H54 (cell line): ENCODE measurements at regions not wholly inside any gene's neighbourhood (a gene's known extent, or its start where the extent isn't known, plus 50 kb on each side); places are given as distances from the start of the nearest gene placed in this dataset.
"Not testable (repeated sequence)": the region's sequence is repeated elsewhere in the genome, so short reads cannot be mapped to it uniquely, and the experiment has no call there.

Experiments
- DNase-seq: peaks from one replicate; pipeline ENCODE4 v3.0.0; 2011; ENCODE audit warnings: low spot score, mixed read lengths; ENCODE audit not compliant: insufficient read length
- FAIRE-seq: peaks from 3 replicates; lab custom pipeline; 2011; peaks lifted over from hg19 to GRCh38; lab: Jason Lieb, UNC
- POLR2A ChIP-seq: IDR thresholded peaks from 2 replicates; pipeline ENCODE4 v1.6.1; 2011; ENCODE audit warnings: low read depth, mild to moderate bottlenecking, low read length

DNA sequence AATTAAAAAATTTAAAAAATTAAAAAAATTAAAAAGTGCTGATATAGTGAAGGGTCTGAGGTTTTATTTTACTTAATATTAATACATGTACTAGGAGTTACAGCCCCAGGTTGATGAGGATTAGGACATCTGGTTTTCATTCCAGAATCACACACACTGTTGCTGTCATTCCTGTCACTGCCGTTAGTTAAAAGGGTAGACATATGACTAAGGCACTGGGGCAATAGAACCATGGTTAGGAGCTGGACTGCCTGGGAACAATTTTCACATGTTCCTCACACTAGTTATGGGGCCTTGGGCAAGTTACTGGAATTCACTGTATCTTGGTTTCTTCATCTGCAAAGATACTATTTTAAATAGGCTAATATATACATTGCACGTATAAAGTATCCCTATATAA is 191.8 kb upstream of the DPYD start:
- TF ChIP-seq POLR2A = no peak
- no peak for FAIRE-seq
- DNase-seq = no peak

DNA sequence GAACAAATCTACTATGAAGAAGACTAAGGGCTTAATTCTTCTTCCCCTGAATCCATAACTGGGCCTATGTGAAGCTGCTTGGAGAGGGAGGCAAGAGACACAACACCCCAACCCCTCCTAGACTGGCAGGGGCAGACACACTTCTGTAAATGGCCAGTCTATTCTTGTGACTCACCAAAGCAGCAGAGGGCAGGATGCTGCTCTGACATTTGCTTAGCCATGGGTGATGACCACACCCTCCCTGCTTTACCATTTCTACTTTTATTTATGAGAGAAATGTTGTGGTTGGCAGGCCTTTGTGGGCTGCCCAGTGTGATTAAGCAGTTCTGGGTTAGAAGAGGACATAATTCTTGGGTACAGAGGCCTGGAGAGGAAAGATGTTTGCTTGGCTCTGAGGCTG is 189.8 kb upstream of the DPYD start:
- TF ChIP-seq POLR2A = no peak
- FAIRE-seq (peak; percentile 100), DNase-seq (peak; percentile 40)

DNA sequence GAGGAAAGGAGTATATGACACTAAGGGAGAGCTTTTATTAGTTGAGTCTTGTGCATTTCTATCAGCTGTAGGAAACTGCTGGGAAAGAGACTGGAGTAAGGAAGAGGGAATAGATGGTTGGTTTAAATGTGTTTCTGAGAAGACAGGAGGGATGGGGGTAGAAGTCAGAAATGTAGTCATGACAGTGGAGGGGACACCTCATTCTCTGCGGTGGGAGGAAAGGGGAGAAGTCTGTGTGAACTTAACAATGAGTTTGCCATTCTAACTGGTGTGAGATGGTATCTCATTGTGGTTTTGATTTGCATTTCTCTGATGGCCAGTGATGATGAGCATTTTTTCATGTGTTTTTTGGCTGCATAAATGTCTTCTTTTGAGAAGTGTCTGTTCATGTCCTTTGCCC is 187.5 kb upstream of the DPYD start:
- FAIRE-seq, DNase-seq: not testable (repeated sequence)

DNA sequence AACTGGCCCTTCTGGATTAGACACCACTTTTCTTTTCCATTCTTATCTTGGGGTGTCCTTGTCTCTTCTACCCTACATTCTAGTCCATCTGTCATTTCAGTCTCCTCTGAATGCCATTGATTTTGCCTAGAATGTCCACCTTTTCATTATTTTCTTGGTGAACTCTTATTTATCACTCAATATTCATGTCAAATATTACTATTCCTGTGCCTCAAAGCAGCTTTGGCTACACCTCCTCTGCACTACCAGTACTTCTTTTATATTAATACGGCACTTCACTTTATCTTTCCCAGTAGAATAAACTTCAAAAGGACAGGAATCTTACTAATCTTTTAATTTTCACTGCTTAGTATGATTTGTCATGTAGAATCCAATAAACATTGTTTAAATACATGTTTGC is 186.4 kb upstream of the DPYD start:
- DNase-seq = no peak
- TF ChIP-seq POLR2A = no peak
- FAIRE-seq = no peak

DNA sequence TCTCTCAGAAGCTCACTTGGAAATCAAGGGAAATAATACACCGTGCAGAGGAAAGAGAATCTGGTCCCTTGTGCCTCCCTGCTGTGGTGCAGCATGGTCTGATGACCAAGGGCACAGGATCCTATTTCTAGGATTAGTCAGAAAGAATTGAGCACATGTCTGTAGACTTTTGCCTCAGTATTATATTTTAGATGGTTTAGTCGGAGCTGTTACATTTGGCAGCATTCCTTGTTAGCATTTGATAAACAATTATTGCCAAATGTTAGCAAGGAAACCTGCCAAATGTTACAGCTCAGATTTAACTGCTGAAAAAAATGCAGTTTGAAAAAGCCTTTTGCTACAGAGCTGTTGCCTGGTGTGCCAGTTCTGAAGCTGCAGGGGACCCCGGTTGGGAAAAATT is 183.5 kb upstream of the DPYD start:
- FAIRE-seq (peak; percentile 96), DNase-seq (no peak)
- TF ChIP-seq POLR2A = no peak

DNA sequence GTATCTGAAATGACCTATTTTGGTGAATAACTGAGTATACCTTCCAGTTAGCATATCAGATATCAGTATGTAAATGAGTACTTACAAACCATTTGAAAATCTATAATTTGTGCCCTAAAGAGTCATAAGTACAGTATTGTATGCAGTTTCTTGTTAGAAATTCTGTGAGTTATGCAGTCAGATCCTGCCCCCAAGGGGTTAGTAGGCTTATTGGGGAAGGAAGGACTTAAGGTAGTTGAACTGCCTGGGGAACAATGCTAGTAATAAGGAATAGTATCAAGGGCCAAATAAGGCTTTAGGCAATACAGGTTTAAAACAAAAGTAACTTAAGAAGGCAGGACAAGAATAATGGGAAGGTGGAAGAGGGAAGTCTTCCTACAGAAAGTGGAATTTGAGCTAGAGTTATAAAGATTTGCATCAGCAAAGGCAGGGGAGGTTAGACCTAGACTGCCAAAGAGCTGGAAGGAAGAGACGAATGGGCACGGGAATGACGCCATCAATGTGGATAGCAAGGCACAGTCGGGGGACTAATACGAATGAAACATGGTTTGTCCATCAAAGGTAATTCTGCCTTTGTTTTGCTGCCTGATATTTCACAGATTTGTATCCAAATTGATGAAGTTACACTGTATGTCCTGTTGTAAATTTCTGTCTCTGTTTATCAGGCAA is 182.9 kb upstream of the DPYD start:
- DNase-seq (no peak), FAIRE-seq (no peak)
- no peak for TF ChIP-seq POLR2A

DNA sequence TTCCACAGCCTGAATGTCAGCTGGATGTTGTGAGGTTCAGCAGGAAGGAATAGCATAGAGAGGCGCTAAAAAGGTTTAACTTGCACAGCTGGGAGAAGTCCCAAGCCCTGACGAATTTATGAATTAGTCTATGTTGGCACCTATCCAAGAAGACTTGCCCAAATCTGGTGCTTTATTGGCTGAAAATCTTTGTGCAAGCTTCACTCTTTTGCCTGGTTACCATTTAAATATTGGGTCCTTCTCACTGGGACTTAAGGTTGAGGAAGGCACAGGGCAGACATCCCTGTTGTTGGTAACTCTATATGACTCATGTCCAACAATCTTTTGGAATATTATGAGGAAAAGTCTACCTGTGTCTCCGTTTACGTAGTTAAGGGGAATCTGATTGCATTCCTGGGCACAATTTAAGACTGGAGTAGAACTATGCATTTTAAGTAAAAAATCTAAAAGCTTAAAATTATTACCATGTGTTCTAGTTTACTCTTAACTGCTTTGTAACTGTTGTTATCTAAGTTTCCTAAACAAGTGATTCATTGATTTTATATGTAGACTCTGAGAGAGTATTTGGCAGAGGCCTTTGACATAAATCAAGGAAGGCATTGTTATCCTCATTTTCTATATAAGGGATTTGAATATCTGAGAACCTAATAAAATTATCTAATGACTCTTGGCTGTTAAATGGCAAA is 181.7 kb upstream of the DPYD start:
- FAIRE-seq (peak; percentile 95), DNase-seq (no peak)
- TF ChIP-seq POLR2A = no peak

DNA sequence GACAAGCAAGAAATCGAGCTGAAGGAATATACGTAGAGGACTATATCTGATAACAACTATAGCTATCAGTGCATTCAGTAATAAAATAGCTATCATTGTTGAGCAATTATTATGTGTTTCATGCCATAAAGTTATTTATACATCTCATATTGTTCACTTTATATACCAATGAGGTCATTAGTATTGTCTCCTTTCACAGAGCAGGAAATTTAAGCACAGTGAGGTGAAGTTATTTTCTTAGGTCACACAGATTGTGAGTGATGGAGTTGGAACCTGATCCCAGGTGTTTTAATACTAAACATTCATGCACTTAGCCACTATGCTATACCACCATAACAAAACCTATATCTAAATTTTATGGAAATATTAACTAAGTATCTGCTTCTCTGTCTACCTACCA is 180.5 kb upstream of the DPYD start:
- no peak for TF ChIP-seq POLR2A
- FAIRE-seq (no peak), DNase-seq (no peak)

DNA sequence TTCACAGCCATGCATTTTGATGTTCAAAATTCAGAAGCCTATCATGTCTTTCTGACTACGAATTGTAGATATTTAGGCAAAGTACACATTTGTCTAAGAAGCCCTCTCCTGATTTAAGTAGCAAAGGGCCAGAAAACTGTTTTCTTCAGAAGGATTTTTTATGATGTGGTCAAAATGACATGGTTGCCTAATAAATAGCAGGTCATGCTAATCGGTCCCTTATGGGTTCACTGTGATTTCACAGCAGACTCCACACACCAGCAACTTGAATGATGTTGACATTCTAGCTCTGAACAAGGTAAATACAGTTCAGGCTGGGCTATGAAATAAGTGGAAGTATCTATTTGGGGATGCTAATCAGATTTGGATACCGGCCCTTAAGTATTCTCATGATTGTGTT is 178.7 kb upstream of the DPYD start:
- FAIRE-seq = no peak
- no peak for TF ChIP-seq POLR2A
- DNase-seq = no peak

DNA sequence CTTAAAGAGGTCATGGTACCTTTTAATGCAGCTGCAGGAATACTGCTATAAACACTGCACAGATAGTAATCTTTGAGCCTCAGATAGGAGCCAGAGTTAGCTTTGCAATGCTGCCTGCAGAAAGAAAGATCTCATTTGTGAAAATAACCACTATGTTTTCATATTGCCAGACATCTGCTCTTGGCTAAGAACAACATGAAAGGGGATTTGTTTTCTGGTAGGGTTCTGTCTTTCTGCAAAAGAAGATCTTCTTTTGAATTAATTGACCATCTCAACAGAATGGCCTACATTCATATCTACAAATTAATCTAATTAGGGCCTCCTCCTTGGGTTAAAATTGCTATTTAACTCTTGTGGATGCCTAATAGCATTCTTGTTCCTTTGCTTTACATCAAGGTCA is 177.6 kb upstream of the DPYD start:
- FAIRE-seq = no peak
- no peak for TF ChIP-seq POLR2A
- DNase-seq = no peak

DNA sequence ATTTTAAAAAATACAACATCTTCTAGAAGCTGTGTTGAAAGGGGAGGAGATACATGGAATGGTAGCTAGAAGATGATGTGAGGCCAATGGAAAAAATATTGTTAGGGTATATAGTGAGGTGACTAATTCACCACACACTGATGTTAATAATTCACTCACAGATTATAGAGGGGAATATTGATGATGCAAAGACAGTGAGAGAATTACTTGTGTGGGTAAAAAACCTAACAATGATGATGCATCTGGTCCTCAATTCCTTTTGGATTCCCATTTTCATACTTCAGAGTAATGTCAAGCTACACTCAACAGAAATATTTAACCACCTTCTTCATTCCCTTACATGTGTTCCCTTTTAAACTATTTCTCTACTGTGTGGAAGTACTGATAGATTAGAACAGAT is 169.5 kb upstream of the DPYD start:
- no peak for DNase-seq
- FAIRE-seq = peak; percentile 81

DNA sequence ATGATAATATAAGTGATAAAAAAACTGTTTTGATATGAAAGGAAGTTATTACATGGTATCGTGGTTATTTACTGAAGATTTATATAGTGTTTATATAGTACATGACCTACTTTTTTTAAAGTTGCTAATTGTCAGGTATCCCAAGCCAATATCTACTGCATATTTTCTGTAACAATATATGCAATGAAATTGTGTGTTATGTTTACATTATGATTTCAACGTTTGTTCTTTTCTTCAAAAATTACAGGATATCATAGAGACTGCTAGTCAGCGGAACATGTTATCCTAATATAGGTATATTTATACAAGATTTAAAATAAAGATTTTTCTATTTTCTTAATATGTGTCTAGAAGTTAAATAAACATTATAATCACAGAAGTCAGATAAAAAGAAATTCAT is 167.5 kb upstream of the DPYD start:
- TF ChIP-seq POLR2A = no peak
- DNase-seq = no peak
- FAIRE-seq = no peak

More for the DNA sequence above, 169.5 kb upstream of the DPYD start:
- no peak for TF ChIP-seq POLR2A

DNA sequence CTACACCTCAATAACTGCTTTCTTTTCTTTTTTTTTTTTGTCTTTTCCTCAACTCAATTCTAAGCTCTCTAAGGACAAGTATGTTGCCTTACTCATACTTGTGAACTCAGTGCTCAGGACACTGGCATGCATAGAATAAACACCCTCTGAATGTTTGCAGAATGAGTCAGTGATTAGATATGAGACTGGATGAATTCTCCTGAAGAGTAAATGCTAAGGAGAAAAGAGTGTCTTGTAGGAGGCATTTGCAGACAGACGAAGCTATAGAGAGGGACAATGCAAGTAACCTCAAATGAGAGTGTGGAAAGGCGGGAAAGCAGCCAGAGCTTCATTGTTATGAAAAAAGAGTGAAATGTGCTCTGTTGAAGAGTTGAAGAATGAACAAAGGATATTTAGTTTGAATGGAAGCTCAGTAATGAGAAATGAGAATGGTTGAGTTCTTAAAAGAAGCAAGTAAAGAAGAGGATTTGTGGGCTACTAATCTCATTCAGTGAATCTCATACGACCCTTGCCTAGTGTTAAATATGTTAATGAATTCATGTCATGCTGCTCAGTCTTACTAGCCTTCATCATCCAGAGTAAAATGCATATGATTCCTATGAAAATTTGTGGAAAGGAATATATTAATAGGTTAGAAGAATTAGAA is 166.1 kb upstream of the DPYD start:
- TF ChIP-seq POLR2A = no peak
- no peak for DNase-seq

DNA sequence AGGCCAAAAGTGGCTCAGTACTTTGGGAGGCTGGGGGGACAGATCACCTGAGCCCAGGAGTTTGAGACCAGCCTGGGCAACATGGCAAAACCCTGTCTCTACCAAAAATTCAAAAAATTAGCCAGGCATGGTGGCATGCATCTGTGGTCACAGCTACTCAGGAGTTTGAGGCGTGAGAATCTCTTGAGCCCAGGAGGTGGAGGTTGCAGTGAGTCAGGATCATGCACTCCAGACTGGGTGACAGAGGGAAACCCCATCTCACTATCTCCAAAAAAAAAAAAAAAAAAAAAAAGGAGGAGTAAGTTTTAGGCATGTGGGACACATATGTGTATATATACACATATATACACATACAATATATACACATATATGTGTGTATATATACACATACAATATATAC is 165.3 kb upstream of the DPYD start:
- no peak for DNase-seq
- no peak for TF ChIP-seq POLR2A
- FAIRE-seq = peak; percentile 97

More for the DNA sequence above, 166.1 kb upstream of the DPYD start:
- peak; percentile 99 for FAIRE-seq
